ENCODE measurements at regions not wholly inside any gene's neighbourhood (a gene's known extent, or its start where the extent isn't known, plus 50 kb on each side); places are given as distances from the start of the nearest gene placed in this dataset.

DNA sequence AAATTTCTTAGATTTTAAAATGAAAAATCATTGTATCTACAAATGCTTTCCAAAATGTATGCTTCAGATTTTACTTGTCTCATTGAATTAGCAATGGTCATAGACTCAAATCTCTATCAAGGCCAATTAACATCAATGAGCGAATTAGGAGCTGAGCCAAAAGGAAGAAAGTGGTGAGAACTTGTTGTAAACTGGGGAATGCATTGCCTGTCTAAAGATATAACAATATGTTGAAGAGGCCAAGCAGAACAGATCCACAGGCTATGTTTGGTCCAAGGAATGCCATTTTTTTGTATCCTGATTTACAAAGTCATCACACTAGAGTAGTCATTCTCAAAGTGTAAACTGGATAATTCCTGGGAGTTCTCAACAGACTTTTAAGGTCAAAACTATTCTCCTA lies 370.7 kb downstream of the GJA1 start:
- intact Hi-C loops (cut with DNase I): no loop called here
- no peak for DNase-seq

DNA sequence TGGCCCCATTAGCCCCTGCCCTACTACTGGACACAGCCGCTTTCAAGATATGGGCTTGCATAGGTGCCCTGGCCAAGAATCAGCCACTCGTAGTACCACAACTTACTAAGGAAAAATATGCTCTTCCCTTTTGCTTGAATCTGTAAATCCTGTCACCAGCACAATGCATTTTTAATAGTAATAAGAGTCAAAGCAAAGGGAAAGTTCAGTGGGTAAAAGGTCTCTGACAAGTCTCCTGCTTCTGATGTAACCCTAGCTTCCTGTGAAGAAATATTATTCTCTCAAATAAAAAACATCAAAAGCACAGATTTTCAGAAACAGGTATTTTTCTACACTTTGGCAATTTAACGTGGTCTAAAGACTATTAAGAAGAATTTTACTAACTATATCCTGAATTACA lies 373.8 kb downstream of the GJA1 start:
- DNase-seq: no peak
- intact Hi-C loops (cut with DNase I): no loop called here

DNA sequence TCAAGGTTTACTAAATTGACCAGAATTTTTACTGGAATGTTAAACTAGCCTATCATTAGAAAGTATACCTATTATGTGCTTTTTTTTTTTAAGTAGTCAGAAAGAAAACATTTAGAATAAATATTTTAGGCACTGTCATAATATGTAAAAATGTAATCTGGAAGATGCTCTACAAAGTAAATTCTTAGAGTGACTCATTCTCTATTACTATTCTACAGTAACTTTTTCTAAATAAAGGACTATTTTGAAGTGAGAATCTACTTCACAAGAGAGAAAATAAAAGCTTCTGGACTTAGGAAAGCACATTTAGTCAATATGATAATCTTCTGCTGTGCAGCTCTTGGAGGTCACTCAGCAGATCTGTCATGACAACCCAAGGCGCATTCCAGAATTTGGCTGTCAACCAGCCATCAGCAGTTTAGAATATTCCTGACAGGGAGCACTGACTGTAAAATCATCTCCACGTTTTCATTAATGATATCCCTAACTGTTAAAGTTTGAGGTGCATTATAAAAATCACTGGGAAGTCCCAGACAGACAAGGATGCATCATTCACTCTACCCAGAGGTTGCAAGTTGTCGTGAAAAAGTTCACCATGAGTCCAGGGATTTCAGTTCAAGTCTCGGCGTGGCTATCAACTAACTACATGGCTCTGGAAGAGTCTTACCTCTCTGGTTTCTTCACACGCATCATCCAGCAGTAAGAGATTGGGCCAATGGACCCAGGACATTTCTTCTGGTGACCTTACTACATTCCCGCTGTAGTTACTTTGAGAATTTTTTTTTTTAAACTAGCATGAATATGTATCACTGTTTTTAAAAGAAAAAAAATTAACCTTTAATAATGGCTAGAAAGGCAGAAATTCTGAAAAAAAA lies 374.9 kb downstream of the GJA1 start:
- intact Hi-C loops (cut with DNase I): no loop called here
- DNase-seq: no peak

DNA sequence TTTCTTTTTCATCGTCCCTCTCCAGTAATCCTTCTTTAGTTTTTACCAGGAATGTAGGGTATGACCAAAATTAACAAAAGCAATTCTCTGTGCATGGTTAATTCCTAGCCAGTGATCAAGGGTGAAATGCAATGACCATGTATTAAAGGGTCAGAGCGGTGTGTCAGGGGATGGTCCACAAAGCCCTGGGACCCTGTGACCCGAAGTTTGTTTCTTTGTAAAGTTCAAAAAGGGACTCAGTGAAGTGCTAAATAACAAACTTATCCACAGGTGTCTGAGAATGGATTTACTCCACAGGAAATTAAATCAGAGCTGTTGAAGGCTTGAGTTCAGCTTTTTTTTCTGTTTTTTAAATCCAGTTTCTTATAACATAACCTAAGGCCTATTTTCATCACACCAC lies 375.7 kb downstream of the GJA1 start:
- DNase-seq: no peak
- intact Hi-C loops (cut with DNase I): no loop called here

DNA sequence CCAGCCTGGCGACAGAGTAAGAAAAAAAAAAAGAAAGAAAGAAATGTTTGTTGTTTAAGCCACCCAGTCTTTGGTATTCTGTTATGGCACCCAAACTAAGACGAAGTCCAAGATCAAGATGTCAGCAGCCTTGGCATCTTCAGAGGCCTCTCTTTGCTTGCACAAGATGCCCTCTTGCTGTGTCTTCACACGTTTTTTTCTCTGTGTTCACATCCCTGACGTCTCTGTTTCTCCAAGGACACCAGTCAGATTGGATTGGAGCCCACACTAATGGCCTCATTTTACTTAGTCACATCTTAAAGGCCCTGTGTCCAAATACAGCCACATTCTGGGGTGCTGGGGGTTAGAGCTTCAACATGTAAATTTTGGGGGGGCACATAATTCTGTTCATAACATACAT lies 380.9 kb downstream of the GJA1 start:
- intact Hi-C loops (cut with DNase I): no loop called here
- DNase-seq: no peak

DNA sequence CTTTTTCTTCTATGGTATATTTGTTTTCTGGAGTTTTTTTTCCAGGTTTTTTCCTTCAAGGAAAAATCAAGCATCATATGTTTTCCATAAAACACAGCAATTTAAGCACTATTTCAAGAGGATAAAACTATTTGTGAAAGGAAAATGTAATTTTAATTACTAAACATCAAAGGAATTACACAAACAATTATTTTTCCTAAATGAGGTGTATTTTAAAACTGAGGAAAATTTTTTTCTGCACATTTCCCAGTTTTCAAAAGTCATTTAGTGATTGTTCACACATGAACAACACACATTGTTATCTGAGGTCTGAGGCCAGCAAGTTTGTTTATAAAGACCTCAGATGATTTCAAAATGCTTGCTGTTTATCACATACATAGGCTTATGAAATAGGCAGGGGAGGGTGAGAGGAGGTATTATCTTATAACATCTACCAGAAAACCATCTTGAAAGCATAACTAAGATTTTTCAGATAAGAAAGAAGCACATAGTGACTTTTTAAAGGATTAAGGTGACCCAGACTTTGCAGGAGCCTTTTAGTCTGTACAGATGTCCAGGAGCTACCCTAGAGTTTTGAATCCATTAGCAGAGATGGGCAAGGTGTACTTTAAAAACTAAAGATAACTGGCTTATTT lies 381.6 kb downstream of the GJA1 start:
- intact Hi-C loops (cut with DNase I): no loop called here
- no peak for DNase-seq

DNA sequence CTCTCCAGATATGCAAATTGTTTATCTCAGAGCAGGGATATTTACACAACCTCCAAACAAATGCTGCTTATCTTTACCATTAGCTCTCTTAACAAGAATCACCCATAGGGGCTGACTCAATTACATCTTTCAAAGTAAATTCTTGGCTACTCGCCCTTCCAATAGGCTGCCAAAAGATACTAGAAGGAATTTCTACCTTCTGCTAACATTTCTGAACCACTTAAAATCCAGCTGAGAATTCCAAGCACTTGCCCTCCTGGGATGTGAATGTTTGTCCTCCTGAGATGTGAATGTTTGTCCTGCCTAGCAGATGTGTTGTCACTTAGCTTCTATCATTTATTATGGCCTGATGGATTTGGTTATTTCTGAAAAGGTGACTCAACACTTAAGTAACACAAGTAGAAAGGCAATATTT lies 388.0 kb downstream of the GJA1 start:
- no peak for DNase-seq
- intact Hi-C loops (cut with DNase I): no loop called here

DNA sequence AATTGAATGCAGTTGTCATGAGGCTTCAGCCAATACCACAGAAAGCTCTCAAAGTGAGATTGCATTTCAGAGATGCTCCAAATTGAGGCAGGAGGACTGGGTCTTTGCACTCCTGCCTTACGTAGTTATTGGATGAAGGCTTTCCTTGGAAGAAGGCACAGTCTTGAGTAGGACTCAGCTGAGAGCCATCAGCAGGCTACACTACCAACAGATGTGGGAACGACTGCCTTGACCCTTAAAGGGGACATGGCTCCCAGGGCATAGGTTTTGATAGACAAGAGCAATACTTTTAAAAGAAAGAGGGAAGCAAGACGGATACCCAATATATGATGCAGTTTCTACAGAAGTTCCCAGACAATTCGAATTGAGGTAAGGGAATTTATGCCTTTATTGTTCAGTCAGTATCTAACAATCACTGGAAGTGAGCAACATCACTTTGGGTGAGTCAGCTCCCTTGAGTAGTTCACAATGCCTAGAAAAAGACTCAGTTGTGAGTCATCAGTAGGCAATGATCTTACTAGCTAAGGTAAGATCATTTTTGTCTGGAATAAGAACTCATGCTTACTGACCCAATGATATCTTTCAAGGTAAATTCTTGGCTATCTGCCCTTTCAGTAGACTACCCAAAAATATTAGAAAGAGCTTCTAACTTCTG lies 390.8 kb downstream of the GJA1 start:
- intact Hi-C loops (cut with DNase I): no loop called here
- no peak for DNase-seq

DNA sequence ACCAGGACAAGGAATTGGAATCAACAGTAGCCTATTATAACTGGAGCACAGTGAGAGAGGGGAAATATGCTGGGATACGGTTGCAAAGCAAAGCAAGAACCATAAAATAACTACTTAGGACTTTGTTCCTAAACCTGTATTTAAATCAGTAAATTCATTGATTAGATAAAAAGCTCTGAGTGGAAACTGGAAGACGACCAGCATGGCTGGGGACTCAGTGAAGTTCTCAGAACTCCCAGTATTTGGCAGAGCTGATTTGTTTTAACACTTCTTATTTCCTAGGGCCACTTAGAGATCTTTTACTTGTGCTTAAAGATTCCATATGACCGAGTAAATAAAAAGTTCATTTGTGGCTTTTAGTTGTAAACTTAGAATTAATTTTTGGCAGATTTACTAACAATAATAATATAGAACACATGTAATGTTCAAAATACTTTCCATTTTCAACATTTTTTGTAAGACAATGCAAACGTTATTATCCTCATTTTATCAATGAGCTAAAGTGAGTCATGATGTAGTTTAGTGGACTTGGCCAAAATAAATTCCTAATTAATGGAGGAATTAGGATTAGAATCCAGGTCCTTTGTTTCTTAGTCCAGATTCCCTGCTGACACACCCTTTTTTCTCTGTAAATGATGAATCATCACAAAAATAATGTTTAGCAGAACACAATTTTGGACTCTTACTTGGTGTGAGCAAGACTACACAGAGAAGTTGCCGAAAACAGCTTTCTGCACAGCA lies 392.9 kb downstream of the GJA1 start:
- DNase-seq: no peak
- intact Hi-C loops (cut with DNase I): no loop called here

DNA sequence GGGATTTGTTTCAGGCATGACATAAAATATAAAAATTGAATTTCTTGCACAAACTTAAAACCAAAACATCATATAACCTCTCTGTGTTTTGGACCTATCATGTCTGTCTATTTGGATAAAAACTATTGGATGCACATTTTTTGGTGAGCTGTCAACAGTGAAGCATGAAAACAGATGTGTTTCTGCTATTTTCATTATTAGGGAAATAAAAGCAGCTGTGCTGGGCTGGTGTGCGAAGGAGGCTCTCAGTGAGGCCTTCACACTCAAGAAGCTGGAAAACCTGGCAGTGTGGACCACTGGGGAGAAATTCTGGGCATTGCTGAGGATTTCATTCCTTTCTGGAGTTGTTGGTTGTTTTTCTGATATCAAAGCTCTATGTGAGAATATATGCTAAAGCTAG lies 395.3 kb downstream of the GJA1 start:
- intact Hi-C loops (cut with DNase I): no loop called here
- no peak for DNase-seq

DNA sequence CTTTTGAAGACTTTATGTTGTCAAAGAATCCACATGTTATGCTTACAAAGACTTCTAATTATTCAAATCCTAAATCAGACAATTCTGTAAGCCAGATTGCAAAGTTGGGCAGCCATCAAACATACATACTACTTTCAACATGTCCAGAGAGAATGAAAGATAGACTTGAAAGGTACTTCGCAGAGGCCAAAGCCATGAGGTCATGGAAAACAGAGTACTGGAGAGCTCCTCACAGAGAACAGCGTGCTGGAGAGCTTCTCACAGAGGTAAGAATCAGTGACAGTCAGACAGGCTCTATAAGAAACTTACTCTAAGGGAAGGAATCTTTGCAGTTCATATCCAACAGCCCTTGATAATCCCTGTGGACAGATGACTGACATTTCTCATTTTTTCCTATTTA lies 400.2 kb downstream of the GJA1 start:
- intact Hi-C loops (cut with DNase I): no loop called here
- no peak for DNase-seq

DNA sequence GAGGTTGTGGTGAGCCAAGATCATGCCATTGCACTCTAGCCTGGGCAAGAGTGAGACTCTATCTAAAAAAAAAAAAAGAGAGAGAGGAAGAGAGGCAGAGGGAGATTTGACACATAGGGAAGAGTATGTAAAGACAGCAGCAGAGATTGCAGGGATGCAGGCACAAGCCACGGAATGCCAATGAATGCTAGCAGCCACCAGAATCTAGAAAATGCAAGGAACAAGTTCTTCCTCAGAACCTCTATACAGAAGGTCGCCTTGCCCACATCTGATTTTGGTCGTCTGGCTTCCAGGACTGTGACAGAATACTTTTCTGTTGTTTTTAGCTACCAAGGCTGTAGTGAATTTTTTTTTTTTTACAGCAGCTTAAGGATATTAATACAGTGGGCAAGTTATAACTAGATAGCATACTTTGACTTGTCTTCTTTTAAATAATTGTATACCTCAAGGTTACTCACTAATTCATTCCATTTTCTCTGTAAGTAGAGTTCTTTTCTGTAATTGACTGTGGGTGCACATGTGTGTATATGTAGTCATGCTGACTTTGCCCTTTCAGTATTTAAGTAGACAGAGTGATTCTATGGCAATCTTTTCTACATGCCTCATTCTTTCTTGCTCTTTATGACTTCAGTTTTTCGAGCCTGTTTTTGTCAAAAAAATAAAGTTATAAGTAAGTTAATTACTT lies 402.2 kb downstream of the GJA1 start:
- no peak for DNase-seq
- intact Hi-C loops (cut with DNase I): no loop called here

DNA sequence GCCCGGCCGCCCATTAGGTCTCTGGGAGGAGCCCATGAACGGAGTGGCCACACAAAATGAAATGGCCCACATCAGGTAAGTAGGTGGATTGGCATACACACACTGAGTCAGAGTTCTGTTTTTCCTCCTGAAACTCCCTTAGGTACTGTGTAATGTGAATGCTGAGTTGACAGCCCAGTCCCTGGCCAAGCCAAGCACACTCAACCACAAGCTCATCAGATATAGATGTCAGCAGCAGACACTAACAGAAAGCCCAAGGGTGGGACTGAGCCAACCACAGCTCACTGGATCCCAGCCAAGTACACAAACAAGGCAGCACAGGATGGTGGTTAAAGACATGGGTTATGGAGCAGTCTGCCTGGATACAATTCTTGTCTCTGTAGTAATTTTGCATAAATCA lies 403.4 kb downstream of the GJA1 start:
- no peak for DNase-seq
- intact Hi-C loops (cut with DNase I): no loop called here

DNA sequence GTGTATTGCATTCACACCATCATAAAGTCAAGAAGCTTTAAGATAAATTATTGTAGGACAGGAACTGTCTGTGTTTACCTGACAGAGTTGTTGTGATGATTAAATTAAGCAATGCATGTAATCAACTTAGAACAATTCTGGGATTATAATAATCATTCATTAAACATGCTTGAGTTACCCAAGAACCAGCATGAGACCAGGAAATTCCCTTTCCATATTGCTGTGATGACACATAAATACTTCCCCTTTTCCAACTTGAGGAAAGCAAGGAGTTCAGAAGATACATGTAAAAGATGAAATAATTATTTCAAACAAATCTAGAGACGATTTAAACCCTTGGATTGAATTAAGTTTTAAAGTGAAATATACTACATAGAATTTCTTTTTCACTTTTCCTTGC lies 404.4 kb downstream of the GJA1 start:
- intact Hi-C loops (cut with DNase I): no loop called here
- DNase-seq: no peak

DNA sequence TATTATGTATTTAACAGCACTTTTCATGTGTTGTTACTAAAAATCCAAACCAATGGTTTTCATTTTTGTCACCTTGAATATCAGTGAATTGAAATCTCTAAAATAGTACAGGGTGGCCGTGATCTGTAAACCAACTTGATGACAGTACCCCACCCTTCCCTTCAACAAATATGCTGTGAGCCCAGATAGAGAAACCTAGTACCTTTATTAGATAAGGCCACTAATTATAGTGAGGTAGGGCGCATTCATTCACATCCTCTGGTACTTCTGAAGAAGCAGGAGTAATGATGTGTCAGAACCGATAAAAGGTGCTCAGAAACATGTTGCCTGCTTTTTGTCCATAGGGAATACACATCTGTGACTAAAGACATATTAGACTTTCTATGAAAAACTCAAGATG lies 409.5 kb downstream of the GJA1 start:
- intact Hi-C loops (cut with DNase I): loop anchor here (5.0 kb wide), 1 partner anchor 413 kb away; no protein-coding TSS in a partner anchor
- DNase-seq: no peak

DNA sequence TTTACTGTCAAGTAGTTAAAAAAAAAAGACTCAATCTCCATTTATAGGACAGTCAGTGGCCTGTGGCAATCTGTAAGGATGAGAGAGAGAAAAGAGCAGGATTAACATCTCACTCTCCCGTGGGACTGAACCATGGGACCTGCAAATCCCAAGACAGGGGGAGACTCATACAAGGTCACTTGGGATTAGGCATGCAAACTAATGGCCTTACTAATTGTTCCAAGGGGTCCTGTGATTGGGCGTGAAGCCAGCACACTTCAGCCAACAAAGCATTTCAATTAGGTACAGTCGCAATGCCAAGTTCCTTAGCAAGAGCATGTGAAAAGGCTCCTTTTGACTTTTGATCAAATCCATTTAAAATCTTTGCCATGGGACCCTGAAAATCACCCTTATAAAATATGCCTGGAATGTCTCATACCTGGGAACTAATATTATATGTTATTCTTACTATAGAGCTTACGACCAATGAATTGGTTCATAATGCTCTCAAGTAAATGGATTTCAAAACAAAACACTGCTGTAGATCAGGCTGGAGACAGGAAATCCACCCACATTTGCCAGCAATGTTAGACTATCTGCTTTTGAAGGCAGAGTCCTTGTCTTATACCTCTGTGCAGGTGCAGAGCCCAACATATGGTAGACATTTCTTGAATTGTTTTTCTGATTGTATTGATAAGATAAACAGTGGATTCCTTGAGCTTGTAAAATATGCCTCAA lies 412.5 kb downstream of the GJA1 start:
- intact Hi-C loops (cut with DNase I): loop anchor here (5.0 kb wide), 1 partner anchor 416 kb away; no protein-coding TSS in a partner anchor
- peak in 6 of 10 donors; percentile 10 to 41 (median 25) for DNase-seq

DNA sequence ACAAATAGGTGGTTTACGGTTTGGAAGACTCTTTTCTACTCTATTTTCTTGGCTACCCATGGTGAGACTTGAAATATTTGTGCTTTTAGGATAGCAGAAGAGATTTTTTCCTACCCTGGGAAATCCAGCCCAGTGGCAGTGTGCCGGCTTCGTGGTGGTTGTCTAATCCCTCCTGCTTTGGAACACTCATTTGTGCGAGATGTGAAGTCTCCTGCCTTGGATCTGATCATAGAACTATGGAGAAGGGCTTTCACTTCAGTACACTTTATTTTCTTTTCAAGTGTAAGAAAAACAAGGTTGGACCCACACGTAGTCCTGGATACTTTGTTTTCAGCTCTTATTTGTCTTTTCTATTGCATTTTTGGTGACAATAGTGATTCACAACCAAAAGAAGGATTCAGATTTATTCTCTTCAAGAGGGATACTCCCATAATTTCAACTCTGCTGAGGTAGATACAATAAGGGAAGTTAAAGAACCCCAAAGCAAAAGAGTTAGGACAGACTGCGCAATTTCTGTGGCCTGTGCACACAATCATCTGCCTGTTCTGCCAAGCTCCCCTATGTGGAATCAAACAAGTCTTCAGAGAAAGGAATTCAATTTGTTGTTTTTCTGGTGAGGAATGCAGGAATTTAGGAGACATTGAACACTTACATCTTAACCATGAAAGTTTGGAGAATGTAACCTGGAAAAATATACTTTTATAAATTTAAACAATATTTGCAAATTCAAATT lies 413.2 kb downstream of the GJA1 start:
- peak in 5 of 10 donors; percentile 9 to 72 (median 30) for DNase-seq
- intact Hi-C loops (cut with DNase I): loop anchor here (5.0 kb wide), 1 partner anchor 416 kb away; no protein-coding TSS in a partner anchor

DNA sequence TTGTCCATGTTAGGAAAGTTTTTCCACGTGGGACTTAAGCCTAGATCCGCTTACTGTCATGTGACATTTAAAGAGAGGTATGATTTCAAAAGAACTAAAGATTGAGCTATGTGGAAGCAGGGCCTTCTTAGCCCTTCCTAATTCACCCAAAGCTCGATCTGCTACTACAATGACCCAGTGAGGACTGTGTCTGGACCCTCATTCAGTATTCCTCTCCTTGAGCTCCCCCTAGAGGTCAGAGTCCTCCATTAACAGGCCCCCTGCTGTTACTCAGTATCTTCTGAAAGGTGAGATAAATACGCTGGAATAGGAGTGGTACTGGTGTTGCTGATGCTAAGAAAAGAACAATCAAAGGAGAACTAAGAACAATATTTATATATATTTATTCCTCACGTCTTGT lies 414.0 kb downstream of the GJA1 start:
- peak in 1 of 10 donors; percentile 19 for DNase-seq
- intact Hi-C loops (cut with DNase I): loop anchor here (5.0 kb wide), 1 partner anchor 417 kb away; no protein-coding TSS in a partner anchor

DNA sequence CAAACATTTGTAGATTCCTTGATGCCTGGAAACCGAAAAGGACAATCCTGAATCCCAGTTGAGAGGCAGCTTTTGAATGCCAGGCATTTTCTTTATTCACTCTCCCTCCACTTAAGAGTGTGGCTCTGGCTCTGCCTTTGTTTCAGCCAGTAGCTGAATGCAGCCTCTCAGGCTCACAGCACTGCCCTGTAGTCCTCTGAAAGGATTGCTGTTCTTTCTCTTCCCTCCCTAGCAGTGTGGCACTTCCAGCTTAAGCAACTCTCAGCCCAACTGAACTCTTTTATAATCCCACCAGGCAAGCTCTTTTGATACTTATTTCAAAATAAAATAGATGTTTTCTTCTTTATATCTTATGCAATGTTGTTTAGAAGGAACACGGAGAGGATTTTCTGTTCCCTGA lies 415.6 kb downstream of the GJA1 start:
- no peak for DNase-seq
- intact Hi-C loops (cut with DNase I): no loop called here

Data from posterior cingulate gyrus (tissue), 11 donors.